ENCODE measurements at regions not wholly inside any gene's neighbourhood (a gene's known extent, or its start where the extent isn't known, plus 50 kb on each side); places are given as distances from the start of the nearest gene placed in this dataset.

- TF ChIP-seq BHLHE40 (IDR thresholded peaks at IDR 0.05; ENCODE audit: borderline replicate concordance) (no peak), FOXA1 (IDR thresholded peaks at IDR 0.05) (no peak), SP1 (IDR thresholded peaks at IDR 0.05) (no peak), NFRKB (IDR thresholded peaks at IDR 0.05) (no peak), FOXM1 (IDR thresholded peaks at IDR 0.05; ENCODE audit: borderline replicate concordance) (no peak), SUZ12 (IDR thresholded peaks at IDR 0.05) (no peak), FOXK2 (IDR thresholded peaks at IDR 0.05) (no peak), LEF1 (IDR thresholded peaks at IDR 0.05; ENCODE audit: borderline replicate concordance) (no peak)
- TF ChIP-seq, protein P1, sequence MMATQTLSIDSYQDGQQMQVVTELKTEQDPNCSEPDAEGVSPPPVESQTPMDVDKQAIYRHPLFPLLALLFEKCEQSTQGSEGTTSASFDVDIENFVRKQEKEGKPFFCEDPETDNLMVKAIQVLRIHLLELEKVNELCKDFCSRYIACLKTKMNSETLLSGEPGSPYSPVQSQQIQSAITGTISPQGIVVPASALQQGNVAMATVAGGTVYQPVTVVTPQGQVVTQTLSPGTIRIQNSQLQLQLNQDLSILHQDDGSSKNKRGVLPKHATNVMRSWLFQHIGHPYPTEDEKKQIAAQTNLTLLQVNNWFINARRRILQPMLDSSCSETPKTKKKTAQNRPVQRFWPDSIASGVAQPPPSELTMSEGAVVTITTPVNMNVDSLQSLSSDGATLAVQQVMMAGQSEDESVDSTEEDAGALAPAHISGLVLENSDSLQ (IDR thresholded peaks at IDR 0.05), result no peak
Measured at GRCh38 chr3:82641701-82642100, 880.3 kb upstream of the GBE1 start.

All from HEK293T (cell line).